MM.1S (cell line): ENCODE measurements at regions not wholly inside any gene's neighbourhood (a gene's known extent, or its start where the extent isn't known, plus 50 kb on each side); places are given as distances from the start of the nearest gene placed in this dataset.

Experiments used
- EZH2 ChIP-seq: fragments of 300-600 bp; sonication (generic); optimal IDR thresholded peaks from 2 replicates; pipeline ENCODE3; 2017; ENCODE audit warnings: low read depth, mild to moderate bottlenecking, antibody characterized with exemption, low read length, mixed read lengths
- EZH2phosphoT487 ChIP-seq: fragments of 300-600 bp; sonication (generic); IDR thresholded peaks from 2 replicates; pipeline ENCODE4 v1.6.1; 2018; ENCODE audit warnings: antibody characterized with exemption, low read length

DNA sequence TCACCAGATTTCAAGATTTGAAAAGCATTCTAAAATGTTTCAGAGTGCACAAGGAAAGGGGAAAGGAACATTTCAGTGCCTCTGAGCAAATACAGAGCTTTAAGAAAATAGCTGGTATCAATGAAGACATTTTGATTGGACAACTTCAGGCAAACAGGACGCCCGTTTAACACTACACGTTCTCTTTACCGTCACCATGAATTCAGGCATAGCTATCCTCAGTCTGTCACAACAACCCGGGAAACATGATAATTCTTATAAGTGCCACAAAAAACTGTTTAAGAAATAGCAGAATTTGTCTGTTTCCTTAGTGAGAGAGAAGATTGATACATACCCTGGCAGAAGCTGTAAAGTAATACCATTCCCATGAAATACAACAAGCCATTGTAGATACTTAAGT, 392.4 kb upstream of the PDE4D start:
- TF ChIP-seq EZH2 (no peak), EZH2phosphoT487 (no peak)
